IMR-90 (cell line): ENCODE measurements at regions not wholly inside any gene's neighbourhood (a gene's known extent, or its start where the extent isn't known, plus 50 kb on each side); places are given as distances from the start of the nearest gene placed in this dataset.

Experiments used
- ATAC-seq: fragments of 200-7000 bp; cut with Tn5 transposase; 2 replicates; pipeline ENCODE4 v1.9.1; 2020; ENCODE audit warnings: low read depth, mild to moderate bottlenecking, moderate library complexity
- BruUV-seq: library from RNA; stranded (reverse); fragments of 400-500 nt; replicated peaks from 2 replicates; lab custom pipeline; 2021; lab: Mats Ljungman, UMichigan
- CTCF ChIA-PET: fragments of 300-600 bp; formaldehyde crosslinking; extraction: SDS; loops from one replicate; lab custom pipeline; 2021; ENCODE audit warnings: antibody characterized with exemption; lab: Yijun Ruan, JAX
- POLR2A ChIA-PET: fragments of 300-600 bp; sonication (Branson Sonifier 250); formaldehyde crosslinking; loops from one replicate; lab custom pipeline; 2022; ENCODE audit warnings: antibody characterized with exemption; ENCODE audit not compliant: unreplicated experiment; lab: Charles Lee
- DNase-seq: peaks from one replicate; pipeline ENCODE4 v3.0.0; 2013
- H2AFZ ChIP-seq: replicated peaks from 2 replicates; pipeline ENCODE3; 2013; ENCODE audit warnings: low read length, mild to moderate bottlenecking; ENCODE audit not compliant: poor library complexity
- H2AK5ac ChIP-seq: 2 replicates; pipeline ENCODE4 v1.6.1; 2013; ENCODE audit warnings: low read depth, low read length, inconsistent platforms
- H2AK9ac ChIP-seq: replicated peaks from 2 replicates; pipeline ENCODE3; 2013; ENCODE audit warnings: mild to moderate bottlenecking, low read depth, low read length, moderate library complexity; ENCODE audit not compliant: poor library complexity
- H2BK120ac ChIP-seq: 2 replicates; pipeline ENCODE4 v1.6.1; 2013; ENCODE audit warnings: low read depth, low read length, inconsistent platforms
- H2BK15ac ChIP-seq: 3 replicates; pipeline ENCODE4 v1.6.1; 2013; ENCODE audit warnings: low read depth, low read length, inconsistent platforms
- H2BK20ac ChIP-seq: 2 replicates; pipeline ENCODE4 v1.6.1; 2013; ENCODE audit warnings: low read depth, mild to moderate bottlenecking, inconsistent platforms, low read length, moderate library complexity
- H2BK5ac ChIP-seq: 2 replicates; pipeline ENCODE4 v1.6.1; 2013; ENCODE audit warnings: mild to moderate bottlenecking, low read depth, low read length, inconsistent platforms; ENCODE audit not compliant: poor library complexity, severe bottlenecking
- H3K14ac ChIP-seq: replicated peaks from 2 replicates; pipeline ENCODE4 v1.6.1; 2013; ENCODE audit warnings: low read depth, low read length, inconsistent platforms
- H3K18ac ChIP-seq: 2 replicates; pipeline ENCODE4 v1.6.1; 2013; ENCODE audit warnings: low read depth, low read length, control low read depth
- H3K23ac ChIP-seq: 2 replicates; pipeline ENCODE4 v1.6.1; 2013; ENCODE audit warnings: low read depth, low read length, inconsistent platforms
- H3K27ac ChIP-seq: 2 replicates; pipeline ENCODE4 v1.5.1; 2013; ENCODE audit warnings: mild to moderate bottlenecking, control low read depth, low read length; ENCODE audit not compliant: insufficient read depth
- H3K27me3 ChIP-seq: 2 replicates; pipeline ENCODE4 v1.6.1; 2013; ENCODE audit warnings: low read length; ENCODE audit not compliant: control insufficient read depth, insufficient read depth
- H3K36me3 ChIP-seq: 2 replicates; pipeline ENCODE4 v1.6.1; 2013; ENCODE audit warnings: low read length, mixed read lengths; ENCODE audit not compliant: control insufficient read depth, insufficient read depth
- H3K4ac ChIP-seq: 2 replicates; pipeline ENCODE4 v1.6.1; 2013; ENCODE audit warnings: low read depth, low read length, inconsistent platforms
- H3K4me1 ChIP-seq: 2 replicates; pipeline ENCODE4 v1.6.1; 2013; ENCODE audit warnings: low read length, mixed read lengths; ENCODE audit not compliant: control insufficient read depth, insufficient read depth
- H3K4me2 ChIP-seq: 2 replicates; pipeline ENCODE4 v1.6.1; 2013; ENCODE audit warnings: low read depth, mild to moderate bottlenecking, control low read depth, low read length, moderate library complexity
- H3K4me3 ChIP-seq: 2 replicates; pipeline ENCODE4 v1.5.1; 2013; ENCODE audit warnings: low read depth, mild to moderate bottlenecking, control low read depth, low read length, moderate library complexity; ENCODE audit not compliant: insufficient read depth
- H3K56ac ChIP-seq: 2 replicates; pipeline ENCODE4 v1.6.1; 2013; ENCODE audit warnings: low read length, inconsistent platforms; ENCODE audit not compliant: insufficient read depth; ENCODE audit errors: extremely low read depth
- H3K79me1 ChIP-seq, 2 experiments: 2 replicates each; pipeline ENCODE4 v1.6.1; 2013; ENCODE audit warnings: low read length in 2 of 2, inconsistent platforms in 1 of 2, low read depth in 1 of 2
- H3K9ac ChIP-seq: 2 replicates; pipeline ENCODE4 v1.6.1; 2013; ENCODE audit warnings: low read depth, low read length, control low read depth
- H3K9me1 ChIP-seq: 2 replicates; pipeline ENCODE4 v1.6.1; 2013; ENCODE audit warnings: low read length, inconsistent platforms; ENCODE audit not compliant: insufficient read depth
- H3K9me3 ChIP-seq: 2 replicates; pipeline ENCODE4 v1.6.1; 2013; ENCODE audit warnings: low read length; ENCODE audit not compliant: control insufficient read depth, insufficient read depth
- H4K20me1 ChIP-seq: 2 replicates; pipeline ENCODE4 v1.6.1; 2013; ENCODE audit warnings: low read length, inconsistent platforms; ENCODE audit not compliant: insufficient read depth
- H4K5ac ChIP-seq: 2 replicates; pipeline ENCODE4 v1.6.1; 2013; ENCODE audit warnings: mild to moderate bottlenecking, low read depth, low read length, control low read depth
- H4K8ac ChIP-seq, 2 experiments: 2 replicates each; pipeline ENCODE4 v1.6.1; 2013; ENCODE audit warnings: low read depth in 2 of 2, low read length in 2 of 2, control low read depth in 1 of 2, inconsistent platforms in 1 of 2
- H4K91ac ChIP-seq: 2 replicates; pipeline ENCODE4 v1.6.1; 2013; ENCODE audit warnings: low read depth, low read length, inconsistent platforms; ENCODE audit not compliant: insufficient read depth
- BHLHE40 ChIP-seq: fragments of 150-350 bp; IDR thresholded peaks from 2 replicates; pipeline ENCODE4 v1.6.1; 2016; ENCODE audit warnings: mild to moderate bottlenecking, low read depth, low read length
- MXI1 ChIP-seq: IDR thresholded peaks from 2 replicates; pipeline ENCODE4 v1.6.1; 2012; ENCODE audit warnings: low read depth, mild to moderate bottlenecking, low read length, moderate library complexity, borderline replicate concordance
- RFX5 ChIP-seq: IDR thresholded peaks from 2 replicates; pipeline ENCODE4 v1.8.0; 2012; ENCODE audit warnings: low read depth, mild to moderate bottlenecking, low read length, moderate library complexity
- USF2 ChIP-seq: fragments of 150-350 bp; IDR thresholded peaks from 2 replicates; pipeline ENCODE4 v1.6.1; 2017; ENCODE audit warnings: mild to moderate bottlenecking, antibody characterized with exemption, low read length, low read depth
- WGBS, 2 experiments: methylation state at CpG; one replicate each; pipeline versions ENCODE4 v1.1.5 to v1.1.7; 2013; ENCODE audit warnings: missing lambda C conversion rate in 2 of 2; ENCODE audit not compliant: insufficient read length in 1 of 2; ENCODE audit errors: extremely low coverage in 2 of 2; 5-methylcytosine and 5-hydroxymethylcytosine counted together
- dilution Hi-C: fragments of 300-500 bp; cut with HindIII; formaldehyde crosslinking; loops from one replicate; pipeline ENCODE4 v1.14.3; 2018; ENCODE audit warnings: low sequenced_read_pairs; ENCODE audit not compliant: unreplicated experiment
- in situ Hi-C: fragments of 300-500 bp; cut with MboI; formaldehyde crosslinking; loops from 3 replicates; pipeline ENCODE4 v1.14.3; 2019; ENCODE audit warnings: low sequenced_read_pairs, inconsistent platforms, mixed read lengths
- intact Hi-C: fragments of 100-400 bp; cut with micrococcal nuclease; formaldehyde crosslinking; loops from 2 replicates; pipeline ENCODE4 v1.10.0; 2022

- in situ Hi-C loops: no loop called here
- POLR2A ChIA-PET: no interaction called here
- WGBS, 2 experiments: no CpG with 5 or more reads among the region's 2 CpGs
- H3K23ac ChIP-seq: no peak overlapping the region
- H3K14ac ChIP-seq: no peak overlapping the region
- H2BK15ac ChIP-seq: no peak overlapping the region
- BruUV-seq: no TSS peak
- ATAC-seq (no peak), DNase-seq (no peak)
- H3K36me3 ChIP-seq: no peaks in the 10 kb centered on the region
- no peaks in the 10 kb centered on the region for H3K79me1 ChIP-seq
- no peaks in the 10 kb centered on the region for H3K4me1 ChIP-seq
- H2BK120ac ChIP-seq: no peak overlapping the region
- TF ChIP-seq BHLHE40: no peak
- no peak for TF ChIP-seq USF2
- TF ChIP-seq RFX5: no peak
- TF ChIP-seq MXI1: no peak
- no peak overlapping the region for H2AK5ac ChIP-seq
- H2AFZ ChIP-seq: no peak overlapping the region
- no peak overlapping the region for H4K8ac ChIP-seq
- H2BK5ac ChIP-seq: no peak overlapping the region
- H2BK20ac ChIP-seq: no peak overlapping the region
- dilution Hi-C loops: no loop called here
- no peak overlapping the region for H2AK9ac ChIP-seq
- no peak overlapping the region for H3K27ac ChIP-seq
- no peak overlapping the region for H3K9ac ChIP-seq
- CTCF ChIA-PET: no interaction called here
- H3K56ac ChIP-seq: no peak overlapping the region
- no peak overlapping the region for H4K5ac ChIP-seq
- intact Hi-C loops: no loop called here
- no peaks in the 10 kb centered on the region for H4K20me1 ChIP-seq
- H4K91ac ChIP-seq: no peak overlapping the region
- no peaks in the 10 kb centered on the region for H3K9me3 ChIP-seq
- no peaks in the 10 kb centered on the region for H3K9me1 ChIP-seq
- H3K4me3 ChIP-seq: no peak overlapping the region
- no peak overlapping the region for H3K4ac ChIP-seq
- H3K18ac ChIP-seq: no peak overlapping the region
- H3K4me2 ChIP-seq: no peak overlapping the region
- H3K27me3 ChIP-seq: peaks cover 68% of the 10 kb centered on the region
These were observed 101.6 kb upstream of the LINGO1 start for GRCh38 chr15:77734306-77734705.
